ENCODE measurements at regions not wholly inside any gene's neighbourhood (a gene's known extent, or its start where the extent isn't known, plus 50 kb on each side); places are given as distances from the start of the nearest gene placed in this dataset.

GRCh38 chr17:83024218-83024971, 55.0 kb upstream of the METRNL start:
- no peak for TF ChIP-seq CTCF (IDR thresholded peaks at IDR 0.05)
- no peak for TF ChIP-seq POLR2AphosphoS5 (IDR thresholded peaks at IDR 0.05; ENCODE audit: low read depth, low read length)
